K562 (cell line): ENCODE measurements at regions not wholly inside any gene's neighbourhood (a gene's known extent, or its start where the extent isn't known, plus 50 kb on each side); places are given as distances from the start of the nearest gene placed in this dataset.

Experiments used
- ATAC-seq: fragments of 200-7000 bp; cut with Tn5 transposase; 3 replicates; pipeline ENCODE4 v1.9.1; 2020; ENCODE audit warnings: moderate library complexity
- BruUV-seq: library from RNA; stranded (reverse); fragments of 400-500 nt; replicated peaks from 2 replicates; lab custom pipeline; 2021; lab: Mats Ljungman, UMichigan
- CTCF ChIA-PET: fragments of 300-600 bp; formaldehyde crosslinking; extraction: SDS; loops from one replicate; lab custom pipeline; 2021; ENCODE audit warnings: low intra/inter-chr PET ratio; lab: Yijun Ruan, JAX
- POLR2A ChIA-PET: fragments of 300-600, 350-650 bp; sonication (Branson Sonifier 250); formaldehyde crosslinking; extraction: SDS; loops from one replicate; lab custom pipeline; 2021; ENCODE audit warnings: antibody characterized with exemption, inconsistent platforms; lab: Yijun Ruan, JAX
- DNase-seq, 4 experiments: peaks; one replicate each; pipeline versions ENCODE4 v3.0.0 to v3.0.0-alpha.2; 2011 to 2018; ENCODE audit warnings: low spot score in 3 of 4, mixed read lengths in 3 of 4; ENCODE audit errors: extremely low read depth in 1 of 4
- FAIRE-seq: peaks from 2 replicates; lab custom pipeline; 2011; peaks lifted over from hg19 to GRCh38; lab: Jason Lieb, UNC
- H2AFZ ChIP-seq: 2 replicates; pipeline ENCODE4 v1.6.0; 2011; ENCODE audit warnings: low read depth, low read length, control low read depth, inconsistent platforms
- H3K27ac ChIP-seq: fragments of 200-600 bp; 3 replicates; pipeline ENCODE4 v1.8.0; 2011; ENCODE audit warnings: low read depth, mild to moderate bottlenecking, control low read depth, inconsistent platforms, low read length, moderate library complexity, mixed read lengths; ENCODE audit errors: extremely low read depth
- H3K27me3 ChIP-seq, 2 experiments: fragments of 300-600 bp in 1 of 2; 2 replicates in 1 of 2; 3 replicates in 1 of 2; pipeline versions ENCODE4 v1.6.0 to v1.8.0; 2011; ENCODE audit warnings: inconsistent platforms in 2 of 2, low read length in 2 of 2, mild to moderate bottlenecking in 1 of 2, mixed read lengths in 1 of 2, moderate library complexity in 1 of 2; ENCODE audit not compliant: control insufficient read depth in 2 of 2, insufficient read depth in 2 of 2
- H3K36me3 ChIP-seq: fragments of 300-600 bp; 3 replicates; pipeline ENCODE4 v1.8.0; 2011; ENCODE audit warnings: mild to moderate bottlenecking, low read length, inconsistent platforms; ENCODE audit not compliant: control insufficient read depth, insufficient read depth
- H3K4me1 ChIP-seq, 2 experiments: fragments of 200-600 bp in 1 of 2; replicated peaks in 1 of 2; 2 replicates in 1 of 2; 3 replicates in 1 of 2; pipeline versions ENCODE4 v1.5.1 to v1.8.0; 2011; ENCODE audit warnings: inconsistent platforms in 2 of 2, low read length in 2 of 2, mild to moderate bottlenecking in 1 of 2, mixed read lengths in 1 of 2, moderate library complexity in 1 of 2; ENCODE audit not compliant: control insufficient read depth in 2 of 2, insufficient read depth in 2 of 2
- H3K4me2 ChIP-seq: 2 replicates; pipeline ENCODE4 v1.6.1; 2011; ENCODE audit warnings: low read length, control low read depth, inconsistent platforms, mixed read lengths; ENCODE audit not compliant: insufficient read depth
- H3K4me3 ChIP-seq: fragments of 200-600 bp; sonication (generic), shearing (Covaris generic); 2 replicates; pipeline ENCODE4 v1.5.1; 2016; ENCODE audit warnings: control low read depth, inconsistent platforms
- H3K79me2 ChIP-seq: fragments of 200-600 bp; 3 replicates; pipeline ENCODE4 v1.8.0; 2011; ENCODE audit warnings: low read length, inconsistent platforms; ENCODE audit not compliant: control insufficient read depth, insufficient read depth
- H3K9ac ChIP-seq, 2 experiments: 2 replicates each; pipeline versions ENCODE4 v1.6.0 to v1.6.1; 2011; ENCODE audit warnings: low read depth in 2 of 2, low read length in 2 of 2, control low read depth in 1 of 2, inconsistent platforms in 1 of 2, mild to moderate bottlenecking in 1 of 2, mixed read lengths in 1 of 2; ENCODE audit not compliant: insufficient read depth in 1 of 2
- H3K9me1 ChIP-seq: one replicate; pipeline ENCODE4 v1.6.0; 2011; ENCODE audit warnings: inconsistent platforms, mild to moderate bottlenecking, low read length, moderate library complexity; ENCODE audit not compliant: control insufficient read depth, insufficient read depth
- H3K9me3 ChIP-seq: replicated peaks from 2 replicates; pipeline ENCODE4 v1.5.1; 2011; ENCODE audit warnings: low read depth, low read length, inconsistent platforms; ENCODE audit not compliant: control insufficient read depth, insufficient read depth
- H4K20me1 ChIP-seq: replicated peaks from 2 replicates; pipeline ENCODE4 v1.6.1; 2011; ENCODE audit warnings: low read length, inconsistent platforms, mixed read lengths; ENCODE audit not compliant: control insufficient read depth, insufficient read depth
- ARID2 ChIP-seq: fragments of 450-650 bp; IDR thresholded peaks from 2 replicates; pipeline ENCODE4 v1.6.1; 2017; ENCODE audit warnings: antibody characterized with exemption, mild to moderate bottlenecking
- BRF1 ChIP-seq: IDR thresholded peaks from 3 replicates; pipeline ENCODE4 v1.6.1; 2011; ENCODE audit warnings: borderline replicate concordance, mild to moderate bottlenecking; ENCODE audit not compliant: insufficient read length; ENCODE audit errors: extremely low read depth
- CREB3L1 ChIP-seq: fragments of 450-650 bp; IDR thresholded peaks from 2 replicates; pipeline ENCODE4 v1.6.1; 2014; ENCODE audit warnings: low read depth, mild to moderate bottlenecking, moderate library complexity, borderline replicate concordance
- E2F6 ChIP-seq, 2 experiments: IDR thresholded peaks; 2 replicates each; pipeline ENCODE4 v1.6.1; 2011; ENCODE audit warnings: borderline replicate concordance in 1 of 2, control low read depth in 1 of 2, low read depth in 1 of 2, low read length in 1 of 2, mild to moderate bottlenecking in 1 of 2, mixed read lengths in 1 of 2, moderate library complexity in 1 of 2; ENCODE audit not compliant: insufficient read depth in 1 of 2, insufficient read length in 1 of 2, poor library complexity in 1 of 2, severe bottlenecking in 1 of 2; ENCODE audit errors: extremely low read depth in 1 of 2
- ELK1 ChIP-seq: sonication (generic); formaldehyde crosslinking; IDR thresholded peaks from 2 replicates; pipeline ENCODE4 v1.8.1; 2022; ENCODE audit warnings: missing genetic modification reagents
- ERF ChIP-seq: fragments of 450-650 bp; formaldehyde crosslinking; IDR thresholded peaks from 2 replicates; pipeline ENCODE4 v1.4.0; 2020; ENCODE audit warnings: mild to moderate bottlenecking, mixed read lengths
- FOXO4 ChIP-seq: fragments of 450-650 bp; formaldehyde crosslinking; IDR thresholded peaks from 2 replicates; pipeline ENCODE4 v1.4.0; 2020; ENCODE audit warnings: mild to moderate bottlenecking, moderate library complexity
- LCOR ChIP-seq: sonication (generic); formaldehyde crosslinking; IDR thresholded peaks from 2 replicates; pipeline ENCODE4 v1.8.0; 2022; ENCODE audit warnings: mild to moderate bottlenecking, missing genetic modification reagents
- MLLT1 ChIP-seq, 2 experiments: fragments of 450-650 bp; IDR thresholded peaks; 2 replicates each; pipeline ENCODE4 v1.6.1; 2016
- MTA3 ChIP-seq: fragments of 450-650 bp; formaldehyde crosslinking; IDR thresholded peaks from 2 replicates; pipeline ENCODE4 v1.6.1; 2017; ENCODE audit warnings: mild to moderate bottlenecking, borderline replicate concordance
- NR2F6 ChIP-seq: fragments of 450-650 bp; formaldehyde crosslinking; IDR thresholded peaks from 2 replicates; pipeline ENCODE4 v1.4.0; 2020; ENCODE audit warnings: mild to moderate bottlenecking
- NUFIP1 ChIP-seq: fragments of 450-650 bp; IDR thresholded peaks from 2 replicates; pipeline ENCODE4 v1.6.1; 2018; ENCODE audit not compliant: partially characterized antibody
- PML ChIP-seq: IDR thresholded peaks from 2 replicates; pipeline ENCODE4 v1.6.1; 2012; ENCODE audit warnings: low read length, inconsistent platforms
- SMARCE1 ChIP-seq: fragments of 450-650 bp; IDR thresholded peaks from 2 replicates; pipeline ENCODE4 v1.7.1; 2016; ENCODE audit warnings: mild to moderate bottlenecking
- WHSC1 ChIP-seq: IDR thresholded peaks from one replicate; pipeline ENCODE4 v1.6.1; 2012; ENCODE audit warnings: low read length, control low read depth, inconsistent platforms
- ZBTB1 ChIP-seq: sonication (generic); formaldehyde crosslinking; IDR thresholded peaks from 2 replicates; pipeline ENCODE4 v1.8.1; 2023; ENCODE audit warnings: missing genetic modification reagents, low read depth, mild to moderate bottlenecking, borderline replicate concordance
- ZFX ChIP-seq: sonication (generic); formaldehyde crosslinking; IDR thresholded peaks from 2 replicates; pipeline ENCODE4 v1.8.0; 2022; ENCODE audit warnings: mild to moderate bottlenecking, missing genetic modification reagents, moderate library complexity
- WGBS: fragments of 100-300 bp; shearing (Covaris generic); methylation state at CpG from one replicate; pipeline ENCODE4 v1.1.6; 2016; ENCODE audit warnings: low coverage, mixed read lengths; ENCODE audit not compliant: insufficient coverage; ENCODE audit errors: missing lambda C conversion rate; 5-methylcytosine and 5-hydroxymethylcytosine counted together
- in situ Hi-C: fragments of 300-500 bp; cut with MboI; formaldehyde crosslinking; loops from 4 replicates; pipeline ENCODE4 v1.15.0; 2018; ENCODE audit warnings: inconsistent platforms, mixed read lengths
- intact Hi-C: fragments of 100-400 bp; cut with micrococcal nuclease; formaldehyde crosslinking; loops from 2 replicates; pipeline ENCODE4 v1.14.2; 2022

- in situ Hi-C loops (no loop called here), intact Hi-C loops (no loop called here)
- ChIA-PET POLR2A (no interaction called here), CTCF (no interaction called here)
- Histone ChIP-seq H3K4me1 (no peaks in the 10 kb centered on the region), H3K4me2 (no peak overlapping the region), H3K4me3 (no peak overlapping the region), H3K36me3 (no peaks in the 10 kb centered on the region), H3K9ac (no peak overlapping the region), H3K27ac (no peak overlapping the region), H3K9me1 (no peaks in the 10 kb centered on the region), H3K79me2 (no peaks in the 10 kb centered on the region), H2AFZ (no peak overlapping the region), H3K27me3 (no peaks in the 10 kb centered on the region; a peak in 1 of 5 replicates), H3K9me3 (no peaks in the 10 kb centered on the region), H4K20me1 (no peaks in the 10 kb centered on the region)
- 0% methylated on average over 2 of the region's 2 CpGs for WGBS
- FAIRE-seq = no peak
- no peak for ATAC-seq
- no peak for DNase-seq
- BruUV-seq = no TSS peak
- TF ChIP-seq MLLT1 (IDR thresholded peaks at IDR 0.05) = no peak
- TF ChIP-seq SMARCE1 = no peak
- TF ChIP-seq E2F6 (IDR thresholded peaks at IDR 0.05; ENCODE audit: borderline replicate concordance in 1 of 2, extremely low read depth in 1 of 2, insufficient read depth in 1 of 2, insufficient read length in 1 of 2, low read depth in 1 of 2, low read length in 1 of 2, poor library complexity in 1 of 2, severe bottlenecking in 1 of 2) = no peak
- no peak for TF ChIP-seq MTA3
- TF ChIP-seq ZBTB1 (CRISPR knock-in tag) = no peak
- TF ChIP-seq NUFIP1 = no peak
- TF ChIP-seq ELK1 (CRISPR knock-in tag) = no peak
- TF ChIP-seq NR2F6 (CRISPR knock-in tag) = no peak
- TF ChIP-seq ARID2 = no peak
- no peak for TF ChIP-seq LCOR (CRISPR knock-in tag)
- TF ChIP-seq PML = no peak
- TF ChIP-seq CREB3L1 = no peak
- TF ChIP-seq FOXO4 (CRISPR knock-in tag) = no peak
- TF ChIP-seq BRF1 = no peak
- TF ChIP-seq ZFX = no peak
- TF ChIP-seq ERF (CRISPR knock-in tag) = no peak
- TF ChIP-seq WHSC1 = no peak
Measured at GRCh38 chr3:132136334-132136716, 101.5 kb upstream of the CPNE4 start.
